ENCODE measurements at regions not wholly inside any gene's neighbourhood (a gene's known extent, or its start where the extent isn't known, plus 50 kb on each side); places are given as distances from the start of the nearest gene placed in this dataset.

- DNase-seq (no peak), ATAC-seq (no peak)
- peaks cover 32 to 45% of the 10 kb centered on the region in 2 donors for H3K27me3 Mint-ChIP-seq (ENCODE audit: low read depth in 2 of 2)
- no peak overlapping the region for H3K27ac Mint-ChIP-seq
- no peaks in the 10 kb centered on the region for H3K4me1 Mint-ChIP-seq
- peaks cover 7% of the 10 kb centered on the region for H3K27me3 ChIP-seq (ENCODE audit: control insufficient read depth, insufficient read depth, low read length)
- H3K4me3 Mint-ChIP-seq = no peak overlapping the region
- no peaks in the 10 kb centered on the region for H3K36me3 ChIP-seq (ENCODE audit: control insufficient read depth, insufficient read depth, low read length)
- no peaks in the 10 kb centered on the region for H3K9me3 Mint-ChIP-seq
- WGBS (ENCODE audit: insufficient coverage) = 27% methylated on average over 28 of the region's 28 CpGs
- H3K27ac ChIP-seq (ENCODE audit: low read length) = no peak overlapping the region
- no peaks in the 10 kb centered on the region for H3K36me3 Mint-ChIP-seq
- no peaks in the 10 kb centered on the region for H3K9me3 ChIP-seq (ENCODE audit: control insufficient read depth, insufficient read depth, low read length)
- TF ChIP-seq CTCF (IDR thresholded peaks at IDR 0.05) = no peak
- H3K4me3 ChIP-seq (ENCODE audit: low read length) = no peak overlapping the region
- peaks cover 2% of the 10 kb centered on the region for H3K4me1 ChIP-seq (ENCODE audit: control insufficient read depth, insufficient read depth, low read length)
- intact Hi-C loops (cut with micrococcal nuclease) = no loop called here
Measured at GRCh38 chr5:171629628-171630349, 155.8 kb upstream of the SMIM23 start.

GRCh38 chr5:171630350-171631065, 155.1 kb upstream of the SMIM23 start:
- no peaks in the 10 kb centered on the region for H3K36me3 Mint-ChIP-seq
- peaks cover 36 to 50% of the 10 kb centered on the region in 2 donors for H3K27me3 Mint-ChIP-seq (ENCODE audit: low read depth in 2 of 2)
- Histone ChIP-seq H3K36me3 (ENCODE audit: control insufficient read depth, insufficient read depth, low read length) (no peaks in the 10 kb centered on the region), H3K27ac (ENCODE audit: low read length) (no peak overlapping the region), H3K4me3 (ENCODE audit: low read length) (no peak overlapping the region), H3K4me1 (ENCODE audit: control insufficient read depth, insufficient read depth, low read length) (peaks cover 2% of the 10 kb centered on the region), H3K9me3 (ENCODE audit: control insufficient read depth, insufficient read depth, low read length) (no peaks in the 10 kb centered on the region), H3K27me3 (ENCODE audit: control insufficient read depth, insufficient read depth, low read length) (peaks cover 8% of the 10 kb centered on the region)
- intact Hi-C loops (cut with micrococcal nuclease) = no loop called here
- H3K4me1 Mint-ChIP-seq = no peaks in the 10 kb centered on the region
- no peaks in the 10 kb centered on the region for H3K9me3 Mint-ChIP-seq
- ATAC-seq (no peak), DNase-seq (no peak)
- no peak for TF ChIP-seq CTCF (IDR thresholded peaks at IDR 0.05)
- no peak overlapping the region for H3K27ac Mint-ChIP-seq
- no peak overlapping the region for H3K4me3 Mint-ChIP-seq
- WGBS (ENCODE audit: insufficient coverage) = 34% methylated on average over 10 of the region's 11 CpGs

- no peak for DNase-seq
- Mint-ChIP-seq H3K36me3 (no peaks in the 10 kb centered on the region), H3K27me3 (ENCODE audit: low read depth in 2 of 2) (peaks cover 35 to 62% of the 10 kb centered on the region in 2 donors), H3K4me3 (no peak overlapping the region), H3K9me3 (no peaks in the 10 kb centered on the region), H3K27ac (no peak overlapping the region), H3K4me1 (no peaks in the 10 kb centered on the region)
- 19% methylated on average over 3 of the region's 3 CpGs for WGBS (ENCODE audit: insufficient coverage)
- TF ChIP-seq CTCF (IDR thresholded peaks at IDR 0.05) = no peak
- intact Hi-C loops (cut with micrococcal nuclease) = no loop called here
- Histone ChIP-seq H3K27me3 (ENCODE audit: control insufficient read depth, insufficient read depth, low read length) (peaks cover 8% of the 10 kb centered on the region), H3K4me3 (ENCODE audit: low read length) (no peak overlapping the region), H3K4me1 (ENCODE audit: control insufficient read depth, insufficient read depth, low read length) (peaks cover 2% of the 10 kb centered on the region), H3K36me3 (ENCODE audit: control insufficient read depth, insufficient read depth, low read length) (no peaks in the 10 kb centered on the region), H3K27ac (ENCODE audit: low read length) (no peak overlapping the region), H3K9me3 (ENCODE audit: control insufficient read depth, insufficient read depth, low read length) (no peaks in the 10 kb centered on the region)
- no peak for ATAC-seq
Measured at GRCh38 chr5:171632616-171633015, 153.0 kb upstream of the SMIM23 start.
